Ovary (tissue), 7 donors: ENCODE measurements at regions not wholly inside any gene's neighbourhood (a gene's known extent, or its start where the extent isn't known, plus 50 kb on each side); places are given as distances from the start of the nearest gene placed in this dataset.
"Not testable (repeated sequence)": the region's sequence is repeated elsewhere in the genome, so short reads cannot be mapped to it uniquely, and the experiment has no call there.

Source experiments
- DNase-seq, 5 donors: peaks; one replicate each; pipeline ENCODE4 v3.0.0-alpha.2; 2019 to 2020
- H3K27ac ChIP-seq, 2 donors: fragments of 200-600 bp; one replicate each; pipeline versions ENCODE4 v1.5.1 to v1.8.0; 2019 to 2022
- H3K27me3 ChIP-seq: fragments of 200-600 bp; one replicate; pipeline ENCODE4 v1.8.0; 2022
- H3K36me3 ChIP-seq: fragments of 200-600 bp; sonication (generic); one replicate; pipeline ENCODE4 v1.5.1; 2019
- H3K4me1 ChIP-seq: one replicate; pipeline ENCODE4 v1.8.1; 2013; ENCODE audit warnings: mild to moderate bottlenecking, moderate library complexity; ENCODE audit not compliant: insufficient read depth
- H3K4me3 ChIP-seq: fragments of 200-600 bp; sonication (generic); one replicate; pipeline ENCODE4 v1.5.1; 2017
- H3K9me3 ChIP-seq, 2 donors: fragments of 200-600 bp in 1 of 2; sonication (generic) in 1 of 2; one replicate each; pipeline versions ENCODE4 v1.5.1 to v1.8.1; 2013 to 2019; ENCODE audit warnings: mild to moderate bottlenecking in 1 of 2, moderate library complexity in 1 of 2
- CTCF ChIP-seq, 3 donors: fragments of 450-650 bp in 2 of 3; fragments of 200-600 bp in 1 of 3; IDR thresholded peaks; one replicate each; pipeline versions ENCODE4 v1.5.1 to v1.8.0; 2016 to 2022; ENCODE audit warnings: antibody characterized with exemption in 3 of 3, mild to moderate bottlenecking in 1 of 3
- EP300 ChIP-seq: sonication (generic); formaldehyde crosslinking; IDR thresholded peaks from one replicate; pipeline ENCODE4 v1.6.1; 2017; ENCODE audit warnings: antibody characterized with exemption
- POLR2A ChIP-seq: fragments of 450-650 bp; IDR thresholded peaks from one replicate; pipeline ENCODE4 v1.6.1; 2017; ENCODE audit warnings: antibody characterized with exemption, mild to moderate bottlenecking, moderate library complexity
- WGBS, 3 donors: extraction: QIAGEN DNeasy Blood & Tissue Kit in 1 of 3; methylation state at CpG; one replicate each; pipeline versions ENCODE4 v1.1.5 to v1.1.7; 2013 to 2017; 5-methylcytosine and 5-hydroxymethylcytosine counted together
- intact Hi-C, 4 donors: fragments of 100-400 bp; cut with DNase I; formaldehyde crosslinking; loops; one replicate each; pipeline versions ENCODE4 v1.11.0 to v1.15.1; 2022 to 2023
- donor health status: DM: no; HTN: no; CAD: no; lungs with moderate emphysema.
- donor health status: DM: no; HTN: no; CAD: no.
- donor health status: Bipolar disorder and iron deficiency.
- donor health status: DM: no; HTN: no; CAD: no.
- donor health status: DM: yes; HTN: yes; CAD: no.

GRCh38 chr2:138298900-138299299, 202.7 kb upstream of the SPOPL start:
- DNase-seq: no peak
- Histone ChIP-seq H3K4me1 (peaks cover 3% of the 10 kb centered on the region), H3K27ac (no peak overlapping the region), H3K36me3 (no peaks in the 10 kb centered on the region), H3K4me3 (no peak overlapping the region), H3K27me3 (no peaks in the 10 kb centered on the region), H3K9me3 (no peaks in the 10 kb centered on the region)
- intact Hi-C loops: no loop called here
- 93 to 98% (median 96%) methylated on average over 3 of the region's 3 CpGs for WGBS, 3 donors
- no peak for TF ChIP-seq POLR2A
- TF ChIP-seq CTCF (IDR thresholded peaks at IDR 0.05): no peak
- no peak for TF ChIP-seq EP300

GRCh38 chr2:138306626-138307025, 194.9 kb upstream of the SPOPL start:
- TF ChIP-seq CTCF (IDR thresholded peaks at IDR 0.05): no peak
- TF ChIP-seq POLR2A: no peak
- TF ChIP-seq EP300: no peak
- 97% methylated on average over 3 of the region's 3 CpGs for WGBS, 3 donors
- H3K4me3 ChIP-seq: no peak overlapping the region
- intact Hi-C loops: no loop called here
- peaks cover 3% of the 10 kb centered on the region for H3K4me1 ChIP-seq
- no peak for DNase-seq
- H3K9me3 ChIP-seq: no peaks in the 10 kb centered on the region
- H3K27ac ChIP-seq: no peak overlapping the region
- no peaks in the 10 kb centered on the region for H3K27me3 ChIP-seq
- H3K36me3 ChIP-seq: no peaks in the 10 kb centered on the region

GRCh38 chr2:138307099-138307498, 194.5 kb upstream of the SPOPL start:
- WGBS, 3 donors: 68 to 82% (median 82%) methylated on average over 1 of the region's 1 CpG
- Histone ChIP-seq H3K36me3 (no peaks in the 10 kb centered on the region), H3K4me1 (no peaks in the 10 kb centered on the region), H3K27me3 (no peaks in the 10 kb centered on the region), H3K27ac (no peak overlapping the region), H3K4me3 (no peak overlapping the region), H3K9me3 (no peaks in the 10 kb centered on the region)
- TF ChIP-seq POLR2A (no peak), EP300 (no peak), CTCF (IDR thresholded peaks at IDR 0.05) (no peak)
- intact Hi-C loops: no loop called here
- no peak for DNase-seq

- 97 to 99% (median 98%) methylated on average over 2 of the region's 2 CpGs for WGBS, 3 donors
- DNase-seq: no peak
- Histone ChIP-seq H3K27ac (no peak overlapping the region), H3K9me3 (no peaks in the 10 kb centered on the region), H3K4me1 (no peaks in the 10 kb centered on the region), H3K36me3 (no peaks in the 10 kb centered on the region), H3K4me3 (no peak overlapping the region), H3K27me3 (no peaks in the 10 kb centered on the region)
- TF ChIP-seq EP300 (no peak), POLR2A (no peak), CTCF (IDR thresholded peaks at IDR 0.05) (no peak)
- intact Hi-C loops: loop anchor here in 1 of 4 donors (2.0 kb wide), 1 partner anchor 23 kb away; no protein-coding TSS in a partner anchor
Measured at GRCh38 chr2:138309760-138310159, 191.8 kb upstream of the SPOPL start.

- Histone ChIP-seq H3K4me1 (no peaks in the 10 kb centered on the region), H3K27ac (no peak overlapping the region), H3K36me3 (no peaks in the 10 kb centered on the region), H3K27me3 (no peaks in the 10 kb centered on the region), H3K9me3 (no peaks in the 10 kb centered on the region), H3K4me3 (no peak overlapping the region)
- no peak for TF ChIP-seq POLR2A
- TF ChIP-seq CTCF (IDR thresholded peaks at IDR 0.05): no peak
- no peak for TF ChIP-seq EP300
- 88 to 92% (median 90%) methylated on average over 4 of the region's 4 CpGs for WGBS, 3 donors
- intact Hi-C loops: no loop called here
- DNase-seq: no peak
Measured at GRCh38 chr2:138312061-138312460, 189.5 kb upstream of the SPOPL start.

GRCh38 chr2:138315619-138316018, 186.0 kb upstream of the SPOPL start:
- DNase-seq, H3K4me3 ChIP-seq, H3K4me1 ChIP-seq, H3K27ac ChIP-seq, intact Hi-C loops, H3K27me3 ChIP-seq, H3K9me3 ChIP-seq, H3K36me3 ChIP-seq: not testable (repeated sequence)
